Renal pelvis (tissue), 1 donor: ENCODE measurements at regions not wholly inside any gene's neighbourhood (a gene's known extent, or its start where the extent isn't known, plus 50 kb on each side); places are given as distances from the start of the nearest gene placed in this dataset.
"Not testable (repeated sequence)": the region's sequence is repeated elsewhere in the genome, so short reads cannot be mapped to it uniquely, and the experiment has no call there.

Experiments used
- DNase-seq: peaks from one replicate; pipeline ENCODE4 v3.0.0-alpha.2; 2013

DNA sequence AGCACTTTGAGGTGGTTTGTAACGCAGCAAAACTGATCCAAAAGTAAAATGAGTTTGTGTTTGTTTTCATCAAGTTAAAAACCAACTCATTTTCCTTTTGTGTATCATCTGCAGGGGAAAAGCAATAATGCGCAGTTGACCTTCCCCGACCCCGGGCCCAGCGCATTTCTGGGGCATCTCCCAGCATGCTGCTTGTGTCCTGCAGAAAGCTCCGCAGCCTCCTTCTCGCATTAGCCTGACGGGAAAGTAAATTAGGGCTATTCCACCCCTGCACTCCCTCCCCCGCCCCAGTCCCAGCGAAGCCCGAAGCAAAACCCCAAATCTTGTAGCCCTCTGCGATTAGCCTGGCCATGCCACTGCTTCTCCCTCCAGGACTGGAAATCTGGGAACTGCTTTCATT is 82.0 kb upstream of the PPM1B start:
- DNase-seq, result no peak

DNA sequence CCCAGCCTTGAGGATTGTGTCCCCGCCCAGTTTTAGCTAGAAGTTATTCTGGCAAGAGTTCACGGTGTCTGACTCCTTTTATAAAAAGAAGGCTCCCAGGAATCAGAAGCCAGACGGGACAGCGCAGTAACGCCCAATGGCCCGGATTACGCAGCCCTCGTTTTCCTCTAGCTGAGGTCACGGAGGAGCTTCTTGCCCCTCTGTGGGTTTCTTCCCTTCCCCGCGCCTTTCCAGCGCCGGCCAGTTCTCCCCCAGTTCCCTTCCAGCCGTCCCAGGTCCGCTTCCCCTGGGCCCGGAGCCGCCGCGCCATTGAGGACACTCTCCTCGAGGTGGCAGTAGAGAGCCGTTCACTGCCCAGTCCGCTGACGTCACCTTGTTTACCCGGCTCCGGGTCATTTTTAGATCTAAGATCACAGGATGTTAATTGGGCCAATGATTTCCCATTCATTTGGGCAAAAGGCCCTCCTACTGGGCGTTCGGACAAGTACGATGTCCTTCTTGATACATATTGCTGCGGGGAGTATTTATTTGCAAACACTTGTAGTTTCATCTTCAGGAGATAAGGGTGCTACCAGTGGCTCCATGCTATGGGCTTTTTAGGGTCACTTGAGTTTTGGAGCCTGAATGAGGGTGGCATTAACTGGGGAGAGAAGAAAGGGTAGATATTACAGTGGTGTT is 81.5 kb upstream of the PPM1B start:
- peak; percentile 73 for DNase-seq

DNA sequence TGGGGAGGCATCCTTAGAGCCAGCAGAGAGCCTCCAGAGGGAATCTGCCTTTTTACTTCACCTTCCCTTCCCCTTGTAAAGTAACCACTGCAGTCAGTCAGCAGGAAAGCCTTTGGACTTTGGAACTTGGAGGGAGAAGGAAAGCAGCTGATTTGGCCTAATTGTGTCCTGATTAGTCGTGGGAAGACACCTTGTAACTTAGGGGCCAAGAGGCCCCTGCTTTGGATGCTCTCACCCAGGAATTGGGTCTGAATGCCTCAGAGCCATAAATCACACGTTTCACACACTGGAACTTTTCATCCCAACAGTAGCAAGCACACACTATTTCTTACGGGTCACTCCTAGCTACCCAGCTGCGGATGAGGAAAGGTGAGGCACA is 81.0 kb upstream of the PPM1B start:
- peak; percentile 36 for DNase-seq

DNA sequence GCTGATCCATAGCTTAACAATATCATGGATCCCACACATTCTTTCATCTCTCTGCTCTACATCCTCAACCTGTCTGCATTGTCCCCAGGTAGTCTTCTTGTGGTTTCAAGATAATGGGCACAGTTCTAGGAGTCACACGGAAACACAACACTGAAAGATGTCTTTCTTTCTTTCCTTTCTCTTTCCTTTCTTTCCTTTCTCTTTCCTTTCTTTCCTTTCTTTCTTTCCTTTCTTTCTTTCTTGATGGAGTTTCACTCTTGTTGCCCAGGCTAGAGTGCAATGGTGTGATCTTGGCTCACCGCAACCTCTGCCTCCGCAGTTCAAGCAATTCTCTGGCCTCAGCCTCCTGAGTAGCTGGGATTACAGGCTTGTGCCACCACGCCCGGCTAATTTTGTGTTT is 76.2 kb upstream of the PPM1B start:
- not testable (repeated sequence) for DNase-seq

DNA sequence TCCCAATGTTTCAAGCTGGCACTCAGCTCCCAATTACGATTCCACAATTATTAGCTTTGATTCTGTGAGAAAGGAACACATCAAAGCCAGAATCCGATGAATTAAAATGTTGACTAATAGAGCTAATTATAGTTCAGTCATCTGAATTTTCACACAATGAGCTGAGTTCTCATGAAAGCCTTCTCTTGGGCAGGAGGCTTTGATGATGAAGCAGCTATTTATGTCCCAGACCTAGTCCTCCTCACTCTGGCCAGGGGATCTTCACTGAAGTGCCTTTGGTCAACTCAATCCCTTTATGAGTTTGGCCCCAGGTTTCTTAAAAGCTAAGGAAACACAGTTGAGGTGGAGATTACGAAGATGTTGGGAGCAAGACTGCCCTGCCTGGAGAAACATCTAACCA is 74.7 kb upstream of the PPM1B start:
- DNase-seq, result no peak

DNA sequence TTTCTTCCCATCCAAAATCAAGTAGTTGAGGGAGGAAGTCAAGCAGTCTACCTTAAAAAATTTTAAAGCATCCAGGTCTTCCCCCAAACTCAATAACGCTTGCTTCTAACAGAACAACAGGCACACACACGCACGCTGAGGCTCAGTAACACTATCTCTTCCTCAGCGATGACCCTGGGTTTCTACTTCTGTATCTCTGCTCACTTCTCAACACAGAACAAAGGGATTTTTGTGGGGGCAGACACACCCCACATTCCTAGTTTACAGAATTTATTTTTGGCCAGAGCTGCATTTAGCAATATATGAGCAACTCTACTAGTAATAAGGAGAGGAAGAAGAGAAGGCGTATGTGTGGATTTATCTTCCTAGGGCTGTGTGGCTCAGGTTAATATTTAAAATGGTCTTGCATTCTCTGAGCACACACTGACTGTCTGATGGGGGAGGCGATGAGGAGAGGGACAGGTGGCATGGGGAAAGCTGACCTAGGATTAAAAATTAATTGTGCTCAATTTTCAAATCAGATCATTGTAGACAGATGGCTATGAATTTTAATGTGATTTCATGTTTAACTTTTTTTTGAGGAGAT is 71.3 kb upstream of the PPM1B start:
- no peak for DNase-seq

DNA sequence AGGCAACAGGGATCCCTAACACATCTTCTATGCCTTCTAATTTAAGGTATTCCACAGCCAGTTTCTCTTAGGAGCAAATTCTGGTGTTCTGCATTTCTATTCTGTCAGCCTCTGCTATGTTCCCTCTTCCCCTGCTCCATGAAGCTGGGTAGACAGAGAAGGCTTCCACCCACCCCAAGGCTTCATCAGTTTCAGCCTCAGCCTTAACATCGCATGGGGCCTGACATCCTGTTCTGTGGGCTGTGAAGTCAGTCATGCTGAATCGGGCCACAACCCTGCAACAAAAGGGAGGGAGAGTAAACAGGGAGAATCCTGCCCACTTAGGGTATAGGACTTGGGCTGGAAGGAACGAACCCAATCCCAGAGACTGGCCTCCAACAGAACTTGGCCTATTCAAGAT is 70.6 kb upstream of the PPM1B start:
- DNase-seq, result no peak

DNA sequence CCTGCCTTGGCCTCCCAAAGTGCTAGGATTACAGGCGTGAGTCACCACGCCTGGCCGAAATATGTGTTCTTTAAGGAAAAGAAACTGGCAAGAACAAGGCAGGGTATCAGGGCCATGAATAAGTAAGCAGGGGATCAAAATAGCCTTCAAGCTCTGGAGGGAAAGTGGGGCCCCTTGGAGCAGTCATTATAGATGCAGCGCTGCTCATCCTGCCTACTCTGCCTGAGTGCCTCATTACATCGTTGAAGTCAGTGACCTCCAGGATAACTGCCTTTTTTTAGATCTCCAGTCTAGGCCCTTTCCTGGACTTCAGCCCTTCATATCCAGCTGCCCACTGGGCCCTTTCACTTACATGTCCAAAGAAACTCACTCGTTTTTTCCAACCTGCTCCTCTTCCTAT is 69.8 kb upstream of the PPM1B start:
- no peak for DNase-seq

DNA sequence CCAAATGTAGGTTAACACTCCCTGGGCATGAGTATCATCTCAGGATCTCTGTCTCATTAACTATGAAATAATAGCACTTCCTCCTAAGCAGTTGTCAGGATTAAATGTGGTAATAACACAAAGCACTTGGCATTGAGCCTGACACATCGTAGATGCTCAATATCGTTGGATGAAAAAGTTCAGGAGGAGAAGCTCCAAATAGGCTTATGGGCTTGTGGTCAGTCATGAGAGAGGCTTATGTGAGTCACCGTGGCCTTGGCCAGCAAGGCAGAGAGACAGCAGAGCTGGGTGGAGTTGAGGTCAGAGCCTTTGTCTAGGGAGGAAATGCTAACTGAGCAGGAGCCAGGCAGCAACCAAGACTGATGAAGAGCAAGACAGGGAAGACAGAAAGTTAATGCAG is 68.3 kb upstream of the PPM1B start:
- DNase-seq, result no peak

DNA sequence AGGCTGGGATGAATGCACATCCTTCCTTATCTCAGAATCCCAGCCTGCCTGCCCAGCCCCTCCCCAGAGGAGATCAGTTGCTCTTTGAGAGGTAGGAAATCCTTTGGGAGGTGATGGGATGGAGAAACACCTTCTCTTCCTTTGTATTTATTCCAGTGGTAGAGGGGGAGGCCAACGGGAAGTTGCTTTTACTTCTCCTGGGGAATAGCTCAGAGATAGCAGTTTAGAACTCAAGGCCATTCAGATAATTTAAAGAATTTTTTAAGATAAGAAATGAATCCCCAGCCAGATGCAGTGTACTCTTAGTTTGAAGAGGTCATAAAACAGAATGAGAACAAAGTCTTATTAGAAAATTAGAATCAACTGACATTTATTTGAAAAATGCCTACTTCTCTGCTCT is 67.4 kb upstream of the PPM1B start:
- DNase-seq, result no peak

DNA sequence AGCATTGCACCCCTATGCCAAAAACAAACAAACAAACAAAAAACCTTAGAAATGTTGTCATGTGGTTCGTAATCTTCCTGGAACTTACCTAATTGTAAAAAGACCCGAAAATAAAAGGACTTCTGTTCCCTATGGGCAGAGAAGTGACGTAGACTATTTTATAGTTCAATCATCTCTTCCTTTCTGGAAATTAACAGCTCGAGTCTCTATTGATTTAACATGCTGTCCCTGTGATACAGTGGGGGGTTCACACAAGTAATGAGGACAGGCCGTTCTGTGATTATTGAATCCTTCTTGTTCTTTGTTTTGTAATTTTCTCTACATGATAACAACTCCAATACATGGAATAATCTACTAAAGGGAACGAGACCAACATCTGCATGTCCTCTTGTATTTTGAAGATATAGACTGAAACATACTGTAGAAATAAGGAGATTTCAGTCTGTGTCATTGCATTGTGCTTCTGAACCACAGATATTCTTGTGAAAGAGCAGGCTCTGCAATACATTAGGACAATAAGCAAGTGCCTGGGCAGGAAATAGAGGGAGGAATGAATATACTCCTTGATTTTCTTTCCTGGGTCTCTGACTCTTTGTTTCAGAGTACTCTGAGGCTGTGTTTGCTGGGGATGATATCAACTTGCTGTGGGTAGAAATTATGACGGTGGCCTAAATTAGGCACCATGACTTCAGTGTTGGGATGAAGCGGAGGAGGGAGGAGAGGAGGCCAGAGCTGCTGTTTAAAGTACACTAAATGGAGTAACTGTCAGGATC is 65.7 kb upstream of the PPM1B start:
- DNase-seq, result no peak

DNA sequence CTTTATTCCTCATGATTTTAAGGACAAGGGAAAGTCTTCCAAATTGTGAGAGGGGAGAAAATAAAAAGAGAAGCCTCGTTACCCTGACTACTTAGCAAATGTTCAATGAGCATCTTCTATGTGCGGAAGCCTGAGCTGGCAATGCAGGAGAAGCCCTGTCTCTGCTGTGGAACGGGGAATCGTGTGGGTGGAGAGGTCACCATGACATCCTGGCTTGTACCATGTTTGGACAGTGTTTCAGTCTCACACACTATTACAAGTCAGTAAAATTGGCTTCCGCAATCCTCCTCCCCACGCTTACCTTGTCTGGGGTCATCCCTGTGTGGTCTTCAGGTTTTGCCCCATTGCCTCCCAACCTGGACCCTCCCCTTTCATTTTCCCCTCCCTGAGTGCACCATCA is 65.0 kb upstream of the PPM1B start:
- no peak for DNase-seq

DNA sequence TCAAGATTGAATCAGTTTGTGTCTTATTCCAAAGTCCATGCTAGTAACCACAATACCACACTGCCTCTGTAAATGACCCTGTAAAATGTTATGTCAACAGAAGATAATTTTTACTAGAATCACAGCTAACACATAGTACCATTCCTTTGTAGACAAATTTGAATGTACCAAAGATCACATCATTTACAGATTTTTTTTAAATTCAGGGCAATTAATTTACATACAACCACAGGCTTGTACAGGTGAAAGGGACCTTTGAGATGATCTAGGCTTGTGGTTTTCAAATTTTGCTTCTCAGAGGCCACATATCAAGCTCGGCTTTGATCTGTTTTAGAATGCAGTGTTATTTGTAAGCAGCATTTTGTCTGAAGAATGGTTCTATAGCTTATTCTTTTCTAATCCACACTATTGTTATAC is 63.8 kb upstream of the PPM1B start:
- no peak for DNase-seq

DNA sequence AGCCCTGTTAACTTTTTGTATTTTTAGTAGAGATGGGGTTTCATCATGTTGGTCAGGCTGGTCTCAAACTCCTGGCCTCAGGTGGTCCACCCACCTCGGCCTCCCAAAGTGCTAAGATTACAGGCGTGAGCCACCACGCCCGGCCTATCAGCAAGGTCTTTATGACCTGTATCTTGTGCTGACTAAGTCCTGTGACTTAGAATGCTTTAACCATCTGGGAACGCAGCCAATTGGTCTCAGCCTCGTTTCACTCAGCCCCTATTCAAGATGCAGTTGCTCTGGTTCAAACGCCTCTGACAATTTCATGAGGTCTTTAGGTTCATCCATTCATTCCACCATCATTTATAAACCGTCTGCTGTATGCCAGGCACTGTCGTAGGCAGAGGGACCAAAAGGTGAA is 62.2 kb upstream of the PPM1B start:
- DNase-seq, result not testable (repeated sequence)

DNA sequence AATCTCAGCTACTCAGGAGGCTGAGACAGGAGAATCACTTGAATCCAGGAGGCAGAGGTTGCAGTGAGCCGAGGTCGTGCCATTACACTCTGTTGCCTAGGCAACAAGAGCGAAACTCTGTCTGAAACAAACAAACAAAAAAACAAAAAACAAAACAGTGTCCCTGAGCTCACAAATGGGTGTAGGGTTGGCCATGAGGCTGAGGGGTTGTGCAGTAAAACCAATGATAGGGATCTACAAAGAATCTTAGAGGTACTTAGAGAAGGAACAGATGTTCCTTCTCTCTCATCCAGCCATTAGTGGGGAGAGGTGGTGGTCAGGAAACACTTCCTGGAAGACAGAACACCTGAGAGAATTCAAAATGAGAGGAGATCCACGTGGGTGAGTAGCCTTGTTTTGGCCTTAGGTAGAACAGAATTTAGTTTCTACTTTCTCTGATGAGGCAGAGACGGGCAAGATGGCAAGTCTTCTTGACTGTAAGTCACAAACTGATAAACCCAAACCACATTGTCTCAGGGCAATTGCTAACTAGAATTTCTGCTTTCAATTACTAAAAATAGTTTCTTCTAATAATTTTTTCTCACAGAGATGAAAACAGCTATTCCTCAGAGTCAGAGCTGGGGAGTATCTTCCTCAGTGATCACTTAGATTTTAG is 61.5 kb upstream of the PPM1B start:
- DNase-seq, result no peak

DNA sequence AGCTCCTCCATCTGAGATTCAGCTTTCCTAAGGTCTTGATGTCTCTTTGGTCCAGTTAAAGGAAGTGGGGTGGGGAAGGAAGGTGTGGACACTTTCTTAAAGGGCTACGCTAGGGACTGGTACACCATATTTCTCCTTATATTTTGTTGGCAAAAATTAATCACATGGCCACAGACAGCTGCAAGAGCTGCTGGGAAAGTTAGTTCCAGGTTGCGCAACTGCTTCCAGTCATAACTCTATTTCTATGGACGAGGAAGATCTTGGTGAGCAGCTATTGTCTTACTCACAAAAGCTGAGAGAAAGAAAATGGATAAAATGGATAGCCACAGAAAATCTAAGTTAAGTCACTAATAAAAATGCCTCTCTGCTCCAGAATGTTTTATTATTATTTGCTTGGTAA is 60.7 kb upstream of the PPM1B start:
- DNase-seq, result no peak

DNA sequence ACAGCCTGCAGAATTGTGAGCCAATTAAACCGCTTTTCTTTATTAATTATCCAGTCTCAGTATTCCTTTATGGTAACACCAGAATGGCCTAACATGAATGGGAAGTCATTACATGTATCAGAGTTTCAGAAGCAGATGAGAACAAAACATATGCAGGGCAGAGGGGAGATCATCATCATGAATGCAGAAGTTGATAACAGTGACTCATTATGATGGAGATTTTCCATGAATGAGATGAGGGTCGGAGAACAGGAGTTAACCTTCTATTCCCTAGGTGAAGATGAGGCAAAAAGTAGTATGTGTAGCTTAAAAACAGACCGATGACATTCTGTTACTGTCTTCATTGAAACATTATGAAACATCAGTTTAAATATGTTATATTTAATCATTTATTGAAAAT is 59.5 kb upstream of the PPM1B start:
- DNase-seq, result no peak

DNA sequence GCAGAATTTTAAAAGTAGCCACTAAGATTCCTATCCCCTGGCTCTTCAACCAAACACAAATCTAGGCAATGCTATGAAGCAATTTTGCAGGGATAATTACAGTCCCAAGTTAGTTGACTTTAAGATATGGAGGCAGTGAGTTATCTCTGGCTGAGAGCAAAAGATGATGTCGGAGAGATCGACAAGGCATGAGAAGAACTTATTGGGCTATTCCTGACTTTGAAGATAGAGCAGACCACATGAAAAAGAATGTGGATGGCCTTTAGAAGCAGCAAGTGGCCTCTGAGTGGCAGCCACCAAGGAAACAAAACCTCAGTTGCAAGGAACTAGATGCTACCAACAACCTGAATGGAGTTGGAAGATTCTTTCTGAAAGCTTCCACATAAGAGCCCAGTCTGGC is 58.2 kb upstream of the PPM1B start:
- no peak for DNase-seq

DNA sequence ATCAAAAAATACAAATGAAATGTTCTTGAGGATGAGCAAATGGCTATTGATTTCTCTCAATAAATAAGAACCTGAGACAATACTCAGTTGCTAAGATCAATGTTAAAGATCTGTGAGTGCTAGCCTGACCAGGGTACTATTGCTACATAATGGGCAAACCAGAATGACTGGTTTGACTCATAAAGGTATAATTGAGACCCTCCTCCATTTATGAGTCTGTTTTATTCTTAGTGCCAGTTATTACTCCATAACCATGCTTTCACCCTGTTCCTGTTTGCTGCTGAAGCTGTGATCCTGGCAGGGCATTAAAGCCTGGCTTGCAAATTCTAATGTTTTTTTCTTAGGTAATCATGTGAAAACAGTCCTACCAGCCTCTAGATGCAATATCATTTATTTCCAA is 56.6 kb upstream of the PPM1B start:
- DNase-seq, result no peak

DNA sequence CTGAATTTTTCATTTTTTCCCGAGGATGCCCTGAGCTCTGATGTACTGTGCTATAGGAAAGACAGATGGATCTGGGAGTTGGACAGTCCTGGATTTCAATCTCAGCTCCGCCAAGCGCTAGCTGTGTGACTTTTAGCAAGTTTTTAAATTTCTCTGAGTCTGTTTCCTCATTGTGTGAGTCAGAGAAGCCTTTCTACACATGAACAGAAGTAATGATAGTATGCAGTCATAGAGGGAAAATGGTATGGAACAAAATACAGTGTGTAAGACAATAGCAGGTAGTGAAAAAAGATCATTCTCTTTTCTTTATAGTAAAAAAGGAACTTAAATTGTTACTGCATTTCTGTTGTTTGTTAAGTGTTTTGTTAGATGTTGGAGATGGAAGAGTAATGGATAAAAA is 52.4 kb upstream of the PPM1B start:
- no peak for DNase-seq

DNA sequence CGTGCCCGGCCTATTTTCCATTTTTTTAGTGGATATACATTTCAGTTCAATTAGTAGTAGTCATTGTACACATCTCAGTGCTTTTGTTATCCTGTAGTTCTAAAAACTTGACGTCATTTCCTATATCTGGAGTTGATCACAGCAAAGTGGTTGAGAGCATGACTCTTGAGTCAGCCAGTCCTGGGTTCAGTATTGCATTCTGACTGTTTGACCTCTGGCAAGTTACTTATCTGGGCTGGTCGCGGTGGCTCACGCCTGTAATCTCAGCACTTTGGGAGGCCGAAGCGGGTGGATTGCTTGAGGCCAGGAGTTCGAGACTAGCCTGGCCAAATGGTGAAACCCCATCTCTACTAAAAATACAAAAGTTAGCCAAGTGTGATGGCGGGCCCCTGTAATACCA is 50.4 kb upstream of the PPM1B start:
- DNase-seq, result no peak
